B cell (primary cell): ENCODE measurements at regions not wholly inside any gene's neighbourhood (a gene's known extent, or its start where the extent isn't known, plus 50 kb on each side); places are given as distances from the start of the nearest gene placed in this dataset.

Experiments used
- ATAC-seq: fragments of 200-7000 bp; cut with Tn5 transposase; one replicate; pipeline ENCODE4 v1.10.0; 2021; ENCODE audit warnings: low read depth, mild to moderate bottlenecking, moderate number of reproducible peaks, moderate library complexity
- CTCF ChIA-PET: fragments of 350-600 bp; sonication (Branson Sonifier 250); formaldehyde crosslinking; loops from one replicate; lab custom pipeline; 2021; ENCODE audit warnings: antibody characterized with exemption, inconsistent platforms; lab: Charles Lee
- POLR2A ChIA-PET: fragments of 350-600 bp; sonication (Branson Sonifier 250); formaldehyde crosslinking; loops from one replicate; lab custom pipeline; 2021; ENCODE audit warnings: antibody characterized with exemption; lab: Charles Lee
- DNase-seq: peaks from one replicate; pipeline ENCODE4 v3.0.0; 2013
- H2AFZ ChIP-seq: 2 replicates; pipeline ENCODE4 v1.6.1; 2012; ENCODE audit warnings: mild to moderate bottlenecking, low read depth, low read length; ENCODE audit not compliant: insufficient read depth, poor library complexity, severe bottlenecking
- H3K27ac ChIP-seq, 2 donors: 1 replicate in 1 of 2; 2 replicates in 1 of 2; pipeline ENCODE4 v1.5.1; 2012 to 2013; ENCODE audit warnings: low read length in 2 of 2, mild to moderate bottlenecking in 2 of 2, moderate library complexity in 1 of 2
- H3K27me3 ChIP-seq, 4 experiments: fragments of 200-600 bp in 1 of 4; sonication (generic) in 1 of 4; replicated peaks in 1 of 4; 1 replicate in 2 of 4; 2 replicates in 2 of 4; pipeline versions ENCODE4 v1.6.1 to v1.7.0; 2013 to 2016; ENCODE audit warnings: low read length in 3 of 4, mild to moderate bottlenecking in 2 of 4, mixed read lengths in 1 of 4, moderate library complexity in 1 of 4; ENCODE audit not compliant: insufficient read depth in 4 of 4, control insufficient read depth in 3 of 4; ENCODE audit errors: control extremely low read depth in 1 of 4
- H3K36me3 ChIP-seq, 2 experiments: replicated peaks in 1 of 2; 1 replicate in 1 of 2; 2 replicates in 1 of 2; pipeline versions ENCODE4 v1.6.1 to v1.7.1; 2013; ENCODE audit warnings: low read length in 1 of 2; ENCODE audit not compliant: insufficient read depth in 2 of 2, control insufficient read depth in 1 of 2; ENCODE audit errors: control extremely low read depth in 1 of 2, extremely low read depth in 1 of 2
- H3K4me1 ChIP-seq, 2 donors: fragments of 200-600 bp in 1 of 2; sonication (generic) in 1 of 2; 1 replicate in 1 of 2; 2 replicates in 1 of 2; pipeline versions ENCODE4 v1.5.1 to v1.6.1; 2013 to 2017; ENCODE audit warnings: low read length in 2 of 2; ENCODE audit not compliant: control insufficient read depth in 2 of 2, insufficient read depth in 2 of 2
- H3K4me2 ChIP-seq: replicated peaks from 2 replicates; pipeline ENCODE3; 2012; ENCODE audit warnings: mild to moderate bottlenecking, low read depth, low read length; ENCODE audit not compliant: poor library complexity, severe bottlenecking
- H3K4me3 ChIP-seq, 5 experiments: fragments of 200-600 bp in 1 of 5; sonication (generic) in 1 of 5; 1 replicate in 3 of 5; 2 replicates in 2 of 5; pipeline versions ENCODE4 v1.5.1 to v1.7.0; 2011 to 2016; ENCODE audit warnings: low read length in 4 of 5, mild to moderate bottlenecking in 4 of 5, low read depth in 2 of 5, control low read depth in 1 of 5, moderate library complexity in 1 of 5; ENCODE audit not compliant: insufficient read depth in 1 of 5; ENCODE audit errors: control extremely low read depth in 1 of 5, extremely low read depth in 1 of 5
- H3K79me2 ChIP-seq: fragments of 200-600 bp; sonication (generic); one replicate; pipeline ENCODE4 v1.6.0; 2016; ENCODE audit warnings: low read length; ENCODE audit not compliant: control insufficient read depth, insufficient read depth
- H3K9ac ChIP-seq: fragments of 200-600 bp; sonication (generic); 2 replicates; pipeline ENCODE4 v1.6.1; 2017; ENCODE audit warnings: mild to moderate bottlenecking, low read length, moderate library complexity
- H3K9me3 ChIP-seq, 3 donors: one replicate each; pipeline versions ENCODE4 v1.6.1 to v1.7.1; 2013; ENCODE audit warnings: low read length in 2 of 3; ENCODE audit not compliant: control insufficient read depth in 2 of 3, insufficient read depth in 1 of 3; ENCODE audit errors: control extremely low read depth in 1 of 3
- H4K20me1 ChIP-seq: 2 replicates; pipeline ENCODE4 v1.6.0; 2012; ENCODE audit warnings: mild to moderate bottlenecking, low read length; ENCODE audit not compliant: insufficient read depth, control insufficient read depth, poor library complexity, severe bottlenecking
- H3K27ac Mint-ChIP-seq: one replicate; pipeline ENCODE4 v1.8.0; 2021; ENCODE audit warnings: mixed read lengths
- H3K27me3 Mint-ChIP-seq: one replicate; pipeline ENCODE4 v1.8.0; 2021; ENCODE audit warnings: mixed read lengths
- H3K4me1 Mint-ChIP-seq: one replicate; pipeline ENCODE4 v1.8.0; 2021; ENCODE audit warnings: mixed read lengths
- H3K4me3 Mint-ChIP-seq: one replicate; pipeline ENCODE4 v1.8.0; 2021; ENCODE audit warnings: mixed read lengths
- H3K9me3 Mint-ChIP-seq: one replicate; pipeline ENCODE4 v1.8.0; 2022; ENCODE audit warnings: mixed read lengths; ENCODE audit not compliant: insufficient read depth
- EZH2 ChIP-seq: IDR thresholded peaks from 2 replicates; pipeline ENCODE4 v1.6.1; 2012; ENCODE audit warnings: borderline replicate concordance, low read depth, mild to moderate bottlenecking, moderate library complexity, low read length; ENCODE audit not compliant: insufficient read depth, poor library complexity, severe bottlenecking
- WGBS: methylation state at CpG from one replicate; pipeline ENCODE4 v1.1.5; 2013; ENCODE audit warnings: missing lambda C conversion rate; ENCODE audit not compliant: insufficient coverage; 5-methylcytosine and 5-hydroxymethylcytosine counted together
- intact Hi-C: fragments of 100-400 bp; cut with micrococcal nuclease; formaldehyde crosslinking; loops from one replicate; pipeline ENCODE4 v1.10.0; 2022
- TF ChIP-seq, protein P1 (sequence below): fragments of 200-600 bp; IDR thresholded peaks from one replicate; pipeline ENCODE4 v1.8.0; 2022; ENCODE audit warnings: antibody characterized with exemption, mild to moderate bottlenecking

DNA sequence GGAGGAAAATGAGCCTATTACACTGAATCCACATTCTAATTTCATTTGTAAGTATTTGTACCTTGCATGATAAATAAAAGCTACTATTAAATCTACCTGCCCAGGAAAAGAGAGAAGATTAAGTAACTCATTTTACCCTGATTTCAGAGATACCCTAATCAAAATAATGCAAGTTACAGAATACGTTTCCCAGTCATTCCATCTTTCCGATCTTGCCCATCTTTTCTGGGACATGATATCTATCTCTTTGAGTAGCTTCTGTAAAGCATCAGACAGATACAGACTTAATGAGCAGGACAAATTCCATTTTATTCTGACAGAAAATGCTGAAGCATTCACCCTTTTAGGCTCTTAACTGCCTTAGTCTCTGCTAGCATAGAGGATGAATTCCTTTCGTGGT, 56.6 kb downstream of the SPRY2 start:
- intact Hi-C loops = no loop called here
- Histone ChIP-seq H3K9ac (no peak overlapping the region), H3K27ac (no peak overlapping the region), H3K36me3 (no peaks in the 10 kb centered on the region), H3K4me1 (no peaks in the 10 kb centered on the region), H3K9me3 (peaks cover 0 to 7% (median 0%) of the 10 kb centered on the region in 3 donors), H4K20me1 (no peaks in the 10 kb centered on the region), H2AFZ (no peak overlapping the region), H3K4me2 (no peak overlapping the region), H3K27me3 (no peaks in the 10 kb centered on the region), H3K4me3 (no peak overlapping the region), H3K79me2 (no peaks in the 10 kb centered on the region)
- no peaks in the 10 kb centered on the region for H3K4me1 Mint-ChIP-seq
- H3K4me3 Mint-ChIP-seq = no peak overlapping the region
- POLR2A ChIA-PET = no interaction called here
- CTCF ChIA-PET = no interaction called here
- ATAC-seq (no peak), DNase-seq (no peak)
- peaks cover 2% of the 10 kb centered on the region for H3K9me3 Mint-ChIP-seq
- H3K27me3 Mint-ChIP-seq = no peaks in the 10 kb centered on the region
- TF ChIP-seq, protein P1, sequence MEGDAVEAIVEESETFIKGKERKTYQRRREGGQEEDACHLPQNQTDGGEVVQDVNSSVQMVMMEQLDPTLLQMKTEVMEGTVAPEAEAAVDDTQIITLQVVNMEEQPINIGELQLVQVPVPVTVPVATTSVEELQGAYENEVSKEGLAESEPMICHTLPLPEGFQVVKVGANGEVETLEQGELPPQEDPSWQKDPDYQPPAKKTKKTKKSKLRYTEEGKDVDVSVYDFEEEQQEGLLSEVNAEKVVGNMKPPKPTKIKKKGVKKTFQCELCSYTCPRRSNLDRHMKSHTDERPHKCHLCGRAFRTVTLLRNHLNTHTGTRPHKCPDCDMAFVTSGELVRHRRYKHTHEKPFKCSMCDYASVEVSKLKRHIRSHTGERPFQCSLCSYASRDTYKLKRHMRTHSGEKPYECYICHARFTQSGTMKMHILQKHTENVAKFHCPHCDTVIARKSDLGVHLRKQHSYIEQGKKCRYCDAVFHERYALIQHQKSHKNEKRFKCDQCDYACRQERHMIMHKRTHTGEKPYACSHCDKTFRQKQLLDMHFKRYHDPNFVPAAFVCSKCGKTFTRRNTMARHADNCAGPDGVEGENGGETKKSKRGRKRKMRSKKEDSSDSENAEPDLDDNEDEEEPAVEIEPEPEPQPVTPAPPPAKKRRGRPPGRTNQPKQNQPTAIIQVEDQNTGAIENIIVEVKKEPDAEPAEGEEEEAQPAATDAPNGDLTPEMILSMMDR = no peak
- no peak for TF ChIP-seq EZH2
- no peak overlapping the region for H3K27ac Mint-ChIP-seq
- WGBS = 92% methylated on average over 2 of the region's 3 CpGs

- H3K27me3 ChIP-seq = no peaks in the 10 kb centered on the region
- no peaks in the 10 kb centered on the region for H3K4me1 ChIP-seq
- ATAC-seq = no peak
- Mint-ChIP-seq H3K27me3 (no peaks in the 10 kb centered on the region), H3K4me1 (no peaks in the 10 kb centered on the region), H3K4me3 (no peak overlapping the region), H3K27ac (no peak overlapping the region), H3K9me3 (no peaks in the 10 kb centered on the region)
- no peaks in the 10 kb centered on the region for H3K36me3 ChIP-seq
- no peaks in the 10 kb centered on the region for H3K79me2 ChIP-seq
- ChIA-PET POLR2A (no interaction called here), CTCF (no interaction called here)
- no peak for TF ChIP-seq EZH2
- TF ChIP-seq, protein P1 = no peak
- H2AFZ ChIP-seq = no peak overlapping the region
- H3K27ac ChIP-seq = no peak overlapping the region
- 97% methylated on average over 23 of the region's 25 CpGs for WGBS
- peaks cover 0 to 7% (median 0%) of the 10 kb centered on the region in 3 donors for H3K9me3 ChIP-seq
- no peak overlapping the region for H3K4me2 ChIP-seq
- no peaks in the 10 kb centered on the region for H4K20me1 ChIP-seq
- H3K4me3 ChIP-seq = no peak overlapping the region
- no peak overlapping the region for H3K9ac ChIP-seq
- no peak for DNase-seq
- intact Hi-C loops = no loop called here
These were observed 62.2 kb downstream of the SPRY2 start for GRCh38 chr13:80278706-80279105.
